ENCODE measurements at regions not wholly inside any gene's neighbourhood (a gene's known extent, or its start where the extent isn't known, plus 50 kb on each side); places are given as distances from the start of the nearest gene placed in this dataset.

DNA sequence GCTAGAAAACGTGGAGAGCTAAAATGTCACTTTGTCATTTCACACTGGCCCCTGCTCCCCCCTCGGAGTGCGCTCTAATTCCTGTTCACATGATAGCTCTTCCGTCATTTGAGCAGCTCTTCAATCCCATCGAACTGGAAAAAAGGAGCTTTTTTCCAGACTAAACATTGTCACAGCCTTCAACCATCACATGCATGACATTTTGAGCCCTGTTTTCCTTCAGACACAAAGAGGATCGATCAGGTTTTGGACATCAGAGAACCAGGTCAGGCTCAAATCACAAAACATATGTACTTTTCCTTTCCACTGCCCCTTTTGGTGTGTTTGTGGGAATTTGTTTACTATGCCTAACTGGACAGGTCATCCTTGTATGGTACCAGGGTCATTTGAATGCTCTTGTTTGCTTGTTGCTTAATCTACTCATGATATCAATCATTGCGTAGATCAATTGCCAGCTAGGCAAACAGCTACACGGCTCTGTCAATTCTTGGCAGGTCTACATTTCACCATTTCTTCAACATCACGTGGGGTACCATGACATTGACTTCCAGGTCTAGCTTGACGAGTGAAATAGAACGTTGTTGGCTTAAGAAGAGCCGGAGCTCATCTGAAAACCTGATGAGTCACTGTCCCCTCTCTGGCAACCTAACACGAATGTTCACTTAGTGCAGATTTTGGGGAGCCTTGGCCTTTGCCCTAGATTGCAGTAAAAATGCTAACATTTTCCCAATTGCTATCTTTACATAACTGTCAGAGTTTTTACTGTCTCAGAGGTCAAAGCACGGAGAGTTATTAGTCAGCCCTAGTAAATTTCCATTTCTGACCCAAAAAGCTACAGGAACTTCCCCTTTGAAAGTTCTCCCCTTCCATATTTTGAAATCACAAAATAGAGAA lies 87.3 kb downstream of the LYZL2 start:
- no peak overlapping the region for H3K27ac Mint-ChIP-seq
- no peak overlapping the region for H3K4me2 ChIP-seq
- TF ChIP-seq STAT1 (IDR thresholded peaks at IDR 0.05; ENCODE audit: unreplicated experiment) (no peak), ZNF114 (CRISPR knock-in tag; IDR thresholded peaks at IDR 0.05) (no peak), CREB1 (CRISPR knock-in tag; IDR thresholded peaks at IDR 0.05; ENCODE audit: low read depth) (no peak)
- TF ChIP-seq, protein P1, sequence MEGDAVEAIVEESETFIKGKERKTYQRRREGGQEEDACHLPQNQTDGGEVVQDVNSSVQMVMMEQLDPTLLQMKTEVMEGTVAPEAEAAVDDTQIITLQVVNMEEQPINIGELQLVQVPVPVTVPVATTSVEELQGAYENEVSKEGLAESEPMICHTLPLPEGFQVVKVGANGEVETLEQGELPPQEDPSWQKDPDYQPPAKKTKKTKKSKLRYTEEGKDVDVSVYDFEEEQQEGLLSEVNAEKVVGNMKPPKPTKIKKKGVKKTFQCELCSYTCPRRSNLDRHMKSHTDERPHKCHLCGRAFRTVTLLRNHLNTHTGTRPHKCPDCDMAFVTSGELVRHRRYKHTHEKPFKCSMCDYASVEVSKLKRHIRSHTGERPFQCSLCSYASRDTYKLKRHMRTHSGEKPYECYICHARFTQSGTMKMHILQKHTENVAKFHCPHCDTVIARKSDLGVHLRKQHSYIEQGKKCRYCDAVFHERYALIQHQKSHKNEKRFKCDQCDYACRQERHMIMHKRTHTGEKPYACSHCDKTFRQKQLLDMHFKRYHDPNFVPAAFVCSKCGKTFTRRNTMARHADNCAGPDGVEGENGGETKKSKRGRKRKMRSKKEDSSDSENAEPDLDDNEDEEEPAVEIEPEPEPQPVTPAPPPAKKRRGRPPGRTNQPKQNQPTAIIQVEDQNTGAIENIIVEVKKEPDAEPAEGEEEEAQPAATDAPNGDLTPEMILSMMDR (conservative IDR thresholded peaks at IDR 0.05; ENCODE audit: low read depth in 2 of 2) = no peak
- TF ChIP-seq, protein P2, sequence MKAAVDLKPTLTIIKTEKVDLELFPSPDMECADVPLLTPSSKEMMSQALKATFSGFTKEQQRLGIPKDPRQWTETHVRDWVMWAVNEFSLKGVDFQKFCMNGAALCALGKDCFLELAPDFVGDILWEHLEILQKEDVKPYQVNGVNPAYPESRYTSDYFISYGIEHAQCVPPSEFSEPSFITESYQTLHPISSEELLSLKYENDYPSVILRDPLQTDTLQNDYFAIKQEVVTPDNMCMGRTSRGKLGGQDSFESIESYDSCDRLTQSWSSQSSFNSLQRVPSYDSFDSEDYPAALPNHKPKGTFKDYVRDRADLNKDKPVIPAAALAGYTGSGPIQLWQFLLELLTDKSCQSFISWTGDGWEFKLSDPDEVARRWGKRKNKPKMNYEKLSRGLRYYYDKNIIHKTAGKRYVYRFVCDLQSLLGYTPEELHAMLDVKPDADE (IDR thresholded peaks at IDR 0.05) = no peak

DNA sequence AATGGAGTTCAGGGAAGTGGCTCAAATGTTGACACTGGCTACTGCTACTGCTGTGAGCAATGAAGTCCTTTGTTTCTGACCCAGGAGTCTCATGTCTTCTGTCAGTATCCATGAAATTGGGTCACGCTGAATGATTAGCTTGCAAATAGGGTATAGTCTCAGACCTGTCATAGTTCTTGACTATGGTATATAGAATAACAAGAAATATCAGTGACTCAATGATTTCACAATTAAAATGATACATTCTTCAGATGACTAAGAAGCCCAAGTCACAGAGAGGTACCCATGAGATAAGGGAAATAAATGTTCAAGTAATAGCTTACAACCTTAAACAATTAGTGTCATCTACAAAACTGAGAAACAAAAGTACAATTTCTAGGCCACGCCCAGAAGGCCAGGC lies 89.3 kb downstream of the LYZL2 start:
- H3K36me3 ChIP-seq (ENCODE audit: insufficient read depth) = no peaks in the 10 kb centered on the region
- ATAC-seq = no peak
- H3K79me2 ChIP-seq (replicated peaks; ENCODE audit: insufficient read depth) = no peaks in the 10 kb centered on the region
- H4K20me1 ChIP-seq (replicated peaks; ENCODE audit: insufficient read depth) = no peaks in the 10 kb centered on the region
- H3K4me3 Mint-ChIP-seq = no peak overlapping the region
- peaks cover 22% of the 10 kb centered on the region for H3K4me1 Mint-ChIP-seq
- no peaks in the 10 kb centered on the region for H3K9me2 ChIP-seq (ENCODE audit: insufficient read depth)
- no peak overlapping the region for H2AFZ ChIP-seq
- no peak overlapping the region for H3K27ac ChIP-seq (ENCODE audit: low read depth)
- H3K4me1 ChIP-seq (ENCODE audit: insufficient read depth) = no peaks in the 10 kb centered on the region; the same call in 1 of the 2 replicates
- no peaks in the 10 kb centered on the region for H3K36me3 Mint-ChIP-seq (ENCODE audit: low read depth)
- 0 out of 3 replicates have a peak, but pooled peaks cover 5% of the 10 kb centered on the region for H3K9me3 Mint-ChIP-seq
- no peak overlapping the region for H3K4me3 ChIP-seq
- peaks cover 8% of the 10 kb centered on the region for H3K27me3 Mint-ChIP-seq (ENCODE audit: insufficient read depth, low read depth, poor library complexity)
- no peak overlapping the region for H3K4me2 ChIP-seq
- no peak overlapping the region for H3K27ac Mint-ChIP-seq
- H3F3A ChIP-seq (replicated peaks; ENCODE audit: low read depth) = no peaks in the 10 kb centered on the region
- H3K27me3 ChIP-seq (ENCODE audit: insufficient read depth) = no peaks in the 10 kb centered on the region
- DNase-seq (ENCODE audit: low spot score) = no peak
- TF ChIP-seq CREB1 (CRISPR knock-in tag; IDR thresholded peaks at IDR 0.05; ENCODE audit: low read depth) = no peak
- TF ChIP-seq, protein P2 (IDR thresholded peaks at IDR 0.05) = no peak
- TF ChIP-seq NANOG (IDR thresholded peaks at IDR 0.05; ENCODE audit: borderline replicate concordance) = no peak
- TF ChIP-seq STAT1 (IDR thresholded peaks at IDR 0.05; ENCODE audit: unreplicated experiment) = no peak
- TF ChIP-seq ZNF114 (CRISPR knock-in tag; IDR thresholded peaks at IDR 0.05) = no peak
- no peak for TF ChIP-seq EZH2phosphoT487 (IDR thresholded peaks at IDR 0.05; ENCODE audit: unreplicated experiment)
- no peak for TF ChIP-seq POLR2AphosphoS5 (IDR thresholded peaks at IDR 0.05; ENCODE audit: low read depth)
- TF ChIP-seq, protein P3, sequence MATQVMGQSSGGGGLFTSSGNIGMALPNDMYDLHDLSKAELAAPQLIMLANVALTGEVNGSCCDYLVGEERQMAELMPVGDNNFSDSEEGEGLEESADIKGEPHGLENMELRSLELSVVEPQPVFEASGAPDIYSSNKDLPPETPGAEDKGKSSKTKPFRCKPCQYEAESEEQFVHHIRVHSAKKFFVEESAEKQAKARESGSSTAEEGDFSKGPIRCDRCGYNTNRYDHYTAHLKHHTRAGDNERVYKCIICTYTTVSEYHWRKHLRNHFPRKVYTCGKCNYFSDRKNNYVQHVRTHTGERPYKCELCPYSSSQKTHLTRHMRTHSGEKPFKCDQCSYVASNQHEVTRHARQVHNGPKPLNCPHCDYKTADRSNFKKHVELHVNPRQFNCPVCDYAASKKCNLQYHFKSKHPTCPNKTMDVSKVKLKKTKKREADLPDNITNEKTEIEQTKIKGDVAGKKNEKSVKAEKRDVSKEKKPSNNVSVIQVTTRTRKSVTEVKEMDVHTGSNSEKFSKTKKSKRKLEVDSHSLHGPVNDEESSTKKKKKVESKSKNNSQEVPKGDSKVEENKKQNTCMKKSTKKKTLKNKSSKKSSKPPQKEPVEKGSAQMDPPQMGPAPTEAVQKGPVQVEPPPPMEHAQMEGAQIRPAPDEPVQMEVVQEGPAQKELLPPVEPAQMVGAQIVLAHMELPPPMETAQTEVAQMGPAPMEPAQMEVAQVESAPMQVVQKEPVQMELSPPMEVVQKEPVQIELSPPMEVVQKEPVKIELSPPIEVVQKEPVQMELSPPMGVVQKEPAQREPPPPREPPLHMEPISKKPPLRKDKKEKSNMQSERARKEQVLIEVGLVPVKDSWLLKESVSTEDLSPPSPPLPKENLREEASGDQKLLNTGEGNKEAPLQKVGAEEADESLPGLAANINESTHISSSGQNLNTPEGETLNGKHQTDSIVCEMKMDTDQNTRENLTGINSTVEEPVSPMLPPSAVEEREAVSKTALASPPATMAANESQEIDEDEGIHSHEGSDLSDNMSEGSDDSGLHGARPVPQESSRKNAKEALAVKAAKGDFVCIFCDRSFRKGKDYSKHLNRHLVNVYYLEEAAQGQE (IDR thresholded peaks at IDR 0.05; ENCODE audit: unreplicated experiment) = no peak

More for the DNA sequence above, 87.3 kb downstream of the LYZL2 start:
- Histone ChIP-seq H3F3A (replicated peaks; ENCODE audit: low read depth) (no peaks in the 10 kb centered on the region), H4K20me1 (replicated peaks; ENCODE audit: insufficient read depth) (no peaks in the 10 kb centered on the region), H3K9me2 (ENCODE audit: insufficient read depth) (no peaks in the 10 kb centered on the region; the same call in 1 of the 2 replicates), H3K27ac (ENCODE audit: low read depth) (no peak overlapping the region), H3K27me3 (ENCODE audit: insufficient read depth) (no peaks in the 10 kb centered on the region), H3K36me3 (ENCODE audit: insufficient read depth) (no peaks in the 10 kb centered on the region), H3K79me2 (replicated peaks; ENCODE audit: insufficient read depth) (no peaks in the 10 kb centered on the region), H3K4me1 (ENCODE audit: insufficient read depth) (peaks cover 1% of the 10 kb centered on the region; the same call in 1 of the 2 replicates), H2AFZ (peak overlapping the region; percentile 52; the same call in 1 of the 2 replicates), H3K4me3 (no peak overlapping the region)
- no peak for DNase-seq (ENCODE audit: low spot score)
- no peak for ATAC-seq
- H3K4me1 Mint-ChIP-seq = peaks cover 20% of the 10 kb centered on the region
- peaks cover 2% of the 10 kb centered on the region for H3K27me3 Mint-ChIP-seq (ENCODE audit: insufficient read depth, low read depth, poor library complexity)
- 0 out of 3 replicates have a peak, but pooled peaks cover 5% of the 10 kb centered on the region for H3K9me3 Mint-ChIP-seq
- H3K4me3 Mint-ChIP-seq = no peak overlapping the region
- H3K36me3 Mint-ChIP-seq (ENCODE audit: low read depth) = no peaks in the 10 kb centered on the region
